WTC11 (cell line): ENCODE measurements at regions not wholly inside any gene's neighbourhood (a gene's known extent, or its start where the extent isn't known, plus 50 kb on each side); places are given as distances from the start of the nearest gene placed in this dataset.

Experiments
- IRF2 ChIP-seq: sonication (generic); formaldehyde crosslinking; IDR thresholded peaks from 2 replicates; pipeline ENCODE4 v1.8.0; 2022; ENCODE audit warnings: low read depth, missing genetic modification reagents, borderline replicate concordance
- JUN ChIP-seq: sonication (generic); formaldehyde crosslinking; IDR thresholded peaks from 2 replicates; pipeline ENCODE4 v1.8.0; 2023; ENCODE audit warnings: mild to moderate bottlenecking, missing genetic modification reagents
- MXD4 ChIP-seq: fragments of 250-450 bp; sonication (Bioruptor Pico); IDR thresholded peaks from 2 replicates; pipeline ENCODE4 v1.8.0; 2021; ENCODE audit warnings: mild to moderate bottlenecking, moderate library complexity, borderline replicate concordance
- TEAD1 ChIP-seq: sonication (generic); formaldehyde crosslinking; IDR thresholded peaks from 2 replicates; pipeline ENCODE4 v1.8.0; 2022; ENCODE audit warnings: mild to moderate bottlenecking, missing genetic modification reagents
- TEAD4 ChIP-seq: sonication (generic); formaldehyde crosslinking; IDR thresholded peaks from 2 replicates; pipeline ENCODE4 v1.8.0; 2022; ENCODE audit warnings: mild to moderate bottlenecking, missing genetic modification reagents
- USF2 ChIP-seq: sonication (generic); formaldehyde crosslinking; IDR thresholded peaks from 2 replicates; pipeline ENCODE4 v1.8.1; 2023; ENCODE audit warnings: mild to moderate bottlenecking, missing genetic modification reagents, moderate library complexity
- ZNF281 ChIP-seq: sonication (generic); formaldehyde crosslinking; IDR thresholded peaks from 2 replicates; pipeline ENCODE4 v1.8.0; 2023; ENCODE audit warnings: mild to moderate bottlenecking, missing genetic modification reagents
- TF ChIP-seq, protein P1 (sequence below): fragments of 200-600 bp; IDR thresholded peaks from 2 replicates; pipeline ENCODE4 v1.8.0; 2022; ENCODE audit warnings: antibody characterized with exemption

DNA sequence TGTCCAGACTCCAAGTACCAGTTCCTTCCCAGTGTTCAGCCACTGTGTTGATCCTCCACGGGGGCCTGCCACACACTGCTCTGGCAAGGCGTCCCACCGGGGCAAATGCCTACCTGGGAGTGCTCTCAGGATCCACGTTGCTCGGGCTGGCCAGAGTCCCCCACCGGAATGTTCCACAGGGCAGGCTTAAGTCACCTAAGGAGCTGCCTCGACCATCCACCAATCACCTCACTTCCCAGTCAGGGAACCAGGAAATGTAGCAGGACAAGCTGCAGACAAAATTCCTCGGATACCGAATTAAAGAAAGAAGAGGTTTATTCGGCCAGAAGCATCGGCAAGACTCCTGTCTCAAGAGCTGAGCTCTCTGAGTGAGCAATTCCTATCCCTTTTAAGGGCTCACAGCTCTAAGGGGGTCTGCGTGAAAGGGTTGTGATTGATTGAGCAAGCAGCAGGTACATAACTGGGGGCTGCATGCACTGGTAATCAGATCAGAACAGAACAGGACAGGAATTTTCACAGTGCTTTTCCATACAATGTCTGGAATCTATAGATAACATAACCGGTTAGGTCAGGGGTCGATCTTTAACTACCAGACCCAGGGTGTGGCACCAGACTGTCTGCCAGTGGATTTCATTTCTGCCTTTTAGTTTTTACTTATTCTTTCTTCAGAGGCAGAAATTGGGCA, 56.9 kb upstream of the EDNRB start:
- TF ChIP-seq, protein P1, sequence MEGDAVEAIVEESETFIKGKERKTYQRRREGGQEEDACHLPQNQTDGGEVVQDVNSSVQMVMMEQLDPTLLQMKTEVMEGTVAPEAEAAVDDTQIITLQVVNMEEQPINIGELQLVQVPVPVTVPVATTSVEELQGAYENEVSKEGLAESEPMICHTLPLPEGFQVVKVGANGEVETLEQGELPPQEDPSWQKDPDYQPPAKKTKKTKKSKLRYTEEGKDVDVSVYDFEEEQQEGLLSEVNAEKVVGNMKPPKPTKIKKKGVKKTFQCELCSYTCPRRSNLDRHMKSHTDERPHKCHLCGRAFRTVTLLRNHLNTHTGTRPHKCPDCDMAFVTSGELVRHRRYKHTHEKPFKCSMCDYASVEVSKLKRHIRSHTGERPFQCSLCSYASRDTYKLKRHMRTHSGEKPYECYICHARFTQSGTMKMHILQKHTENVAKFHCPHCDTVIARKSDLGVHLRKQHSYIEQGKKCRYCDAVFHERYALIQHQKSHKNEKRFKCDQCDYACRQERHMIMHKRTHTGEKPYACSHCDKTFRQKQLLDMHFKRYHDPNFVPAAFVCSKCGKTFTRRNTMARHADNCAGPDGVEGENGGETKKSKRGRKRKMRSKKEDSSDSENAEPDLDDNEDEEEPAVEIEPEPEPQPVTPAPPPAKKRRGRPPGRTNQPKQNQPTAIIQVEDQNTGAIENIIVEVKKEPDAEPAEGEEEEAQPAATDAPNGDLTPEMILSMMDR = no peak
- no peak for TF ChIP-seq TEAD1
- TF ChIP-seq JUN (CRISPR knock-in tag) = no peak
- no peak for TF ChIP-seq ZNF281 (CRISPR knock-in tag)
- no peak for TF ChIP-seq TEAD4
- no peak for TF ChIP-seq MXD4 (CRISPR knock-in tag)
- no peak for TF ChIP-seq USF2 (CRISPR knock-in tag)
- no peak for TF ChIP-seq IRF2 (CRISPR knock-in tag)
